GM12891 (cell line): ENCODE measurements at regions not wholly inside any gene's neighbourhood (a gene's known extent, or its start where the extent isn't known, plus 50 kb on each side); places are given as distances from the start of the nearest gene placed in this dataset.

Experiments used
- PAX5 ChIP-seq: IDR thresholded peaks from 2 replicates; pipeline ENCODE4 v1.6.1; 2011; ENCODE audit warnings: low read length, moderate library complexity, mild to moderate bottlenecking; ENCODE audit not compliant: insufficient read depth, severe bottlenecking
- POLR2A ChIP-seq: IDR thresholded peaks from 2 replicates; pipeline ENCODE4 v1.6.1; 2011; ENCODE audit warnings: low read depth, low read length, control low read depth
- POLR2AphosphoS5 ChIP-seq: IDR thresholded peaks from 2 replicates; pipeline ENCODE4 v1.6.1; 2011; ENCODE audit warnings: low read depth, low read length, control low read depth

- no peak for TF ChIP-seq POLR2A
- TF ChIP-seq POLR2AphosphoS5, result no peak
- TF ChIP-seq PAX5, result no peak
Measured at GRCh38 chr9:16082796-16083195, 530.0 kb downstream of the CCDC171 start.
